ENCODE measurements at regions not wholly inside any gene's neighbourhood (a gene's known extent, or its start where the extent isn't known, plus 50 kb on each side); places are given as distances from the start of the nearest gene placed in this dataset.

GRCh38 chr6:128739112-128739511, 143.8 kb upstream of the LAMA2 start:
- in situ Hi-C loops (cut with MboI; ENCODE audit: low sequenced_read_pairs in 4 of 4) (no loop called here), intact Hi-C loops (cut with DNase I; ENCODE audit: low total_unique reads) (no loop called here)
- Histone ChIP-seq H3K9me3 (no peaks in the 10 kb centered on the region), H3K4me3 (no peak overlapping the region), H3K27ac (no peak overlapping the region), H3K27me3 (no peaks in the 10 kb centered on the region), H3K36me3 (no peaks in the 10 kb centered on the region), H3K4me1 (no peaks in the 10 kb centered on the region)
- TF ChIP-seq POLR2A (IDR thresholded peaks at IDR 0.05) (no peak), CTCF (IDR thresholded peaks at IDR 0.05 in 4 of 5, conservative IDR thresholded peaks at IDR 0.05 in 1 of 5) (no peak)
- ATAC-seq, result no peak
- DNase-seq, result no peak

GRCh38 chr6:128738112-128738511, 144.8 kb upstream of the LAMA2 start:
- intact Hi-C loops (cut with DNase I; ENCODE audit: low total_unique reads), result no loop called here
- in situ Hi-C loops (cut with MboI; ENCODE audit: low sequenced_read_pairs in 4 of 4), result no loop called here
- TF ChIP-seq CTCF (IDR thresholded peaks at IDR 0.05 in 4 of 5, conservative IDR thresholded peaks at IDR 0.05 in 1 of 5) (no peak), POLR2A (IDR thresholded peaks at IDR 0.05) (no peak)
- ATAC-seq, result no peak
- DNase-seq, result no peak
- Histone ChIP-seq H3K9me3 (no peaks in the 10 kb centered on the region), H3K36me3 (no peaks in the 10 kb centered on the region), H3K4me1 (no peaks in the 10 kb centered on the region), H3K27ac (no peak overlapping the region), H3K27me3 (no peaks in the 10 kb centered on the region), H3K4me3 (no peak overlapping the region)

- no peaks in the 10 kb centered on the region for H3K36me3 ChIP-seq
- no peaks in the 10 kb centered on the region for H3K9me3 ChIP-seq
- no peaks in the 10 kb centered on the region for H3K27me3 ChIP-seq
- no peaks in the 10 kb centered on the region for H3K4me1 ChIP-seq
- ATAC-seq, result no peak
- no peak for TF ChIP-seq CTCF (IDR thresholded peaks at IDR 0.05 in 4 of 5, conservative IDR thresholded peaks at IDR 0.05 in 1 of 5)
- TF ChIP-seq POLR2A (IDR thresholded peaks at IDR 0.05), result no peak
- H3K27ac ChIP-seq, result no peak overlapping the region
- H3K4me3 ChIP-seq, result no peak overlapping the region
- DNase-seq, result no peak
- in situ Hi-C loops (cut with MboI; ENCODE audit: low sequenced_read_pairs in 4 of 4), result no loop called here
- intact Hi-C loops (cut with DNase I; ENCODE audit: low total_unique reads), result no loop called here
Observed at GRCh38 chr6:128736780-128737179, 146.2 kb upstream of the LAMA2 start.

GRCh38 chr6:128731249-128732165, 151.4 kb upstream of the LAMA2 start:
- no peak overlapping the region for H3K4me3 ChIP-seq
- in situ Hi-C loops (cut with MboI; ENCODE audit: low sequenced_read_pairs in 4 of 4), result no loop called here
- ATAC-seq (peak; percentile 52 to 58), DNase-seq (no peak)
- H3K27me3 ChIP-seq, result no peaks in the 10 kb centered on the region
- H3K27ac ChIP-seq, result peak overlapping the region in 1 of 4 donors; percentile 34
- H3K9me3 ChIP-seq, result no peaks in the 10 kb centered on the region
- no peaks in the 10 kb centered on the region for H3K36me3 ChIP-seq
- TF ChIP-seq CTCF (IDR thresholded peaks at IDR 0.05 in 4 of 5, conservative IDR thresholded peaks at IDR 0.05 in 1 of 5) (peak in 2 of 5 experiments; percentile 34 to 44), POLR2A (IDR thresholded peaks at IDR 0.05) (no peak)
- no peaks in the 10 kb centered on the region for H3K4me1 ChIP-seq
- intact Hi-C loops (cut with DNase I; ENCODE audit: low total_unique reads), result loop anchor here (2.0 kb wide), 1 partner anchor 995 kb away; no protein-coding TSS in a partner anchor
